Liver (tissue), 8 donors: ENCODE measurements at regions not wholly inside any gene's neighbourhood (a gene's known extent, or its start where the extent isn't known, plus 50 kb on each side); places are given as distances from the start of the nearest gene placed in this dataset.
"Not testable (repeated sequence)": the region's sequence is repeated elsewhere in the genome, so short reads cannot be mapped to it uniquely, and the experiment has no call there.

ENCODE experiments used
- DNase-seq: peaks from one replicate; pipeline ENCODE4 v3.0.0-alpha.2; 2017; ENCODE audit warnings: low spot score
- H3K27ac ChIP-seq, 2 donors: one replicate each; pipeline ENCODE4 v1.7.0; 2013; ENCODE audit warnings: inconsistent platforms in 2 of 2, low read length in 2 of 2, control low read depth in 1 of 2, low read depth in 1 of 2, mild to moderate bottlenecking in 1 of 2
- H3K27me3 ChIP-seq, 4 donors: one replicate each; pipeline versions ENCODE4 v1.6.1 to v1.7.0; 2013; ENCODE audit warnings: low read length in 3 of 4, inconsistent platforms in 1 of 4, mild to moderate bottlenecking in 1 of 4, moderate library complexity in 1 of 4; ENCODE audit not compliant: control insufficient read depth in 4 of 4, insufficient read depth in 4 of 4
- H3K36me3 ChIP-seq, 4 donors: one replicate each; pipeline versions ENCODE4 v1.6.1 to v1.7.0; 2013; ENCODE audit warnings: low read length in 3 of 4, mild to moderate bottlenecking in 3 of 4, low read depth in 1 of 4, moderate library complexity in 1 of 4; ENCODE audit not compliant: control insufficient read depth in 4 of 4, insufficient read depth in 3 of 4
- H3K4me1 ChIP-seq, 4 donors: one replicate each; pipeline versions ENCODE4 v1.6.1 to v1.7.0; 2013; ENCODE audit warnings: low read length in 3 of 4, mild to moderate bottlenecking in 3 of 4, moderate library complexity in 1 of 4; ENCODE audit not compliant: control insufficient read depth in 4 of 4, insufficient read depth in 4 of 4
- H3K4me3 ChIP-seq, 3 donors: one replicate each; pipeline versions ENCODE4 v1.6.1 to v1.7.0; 2013; ENCODE audit warnings: low read length in 3 of 3, control low read depth in 1 of 3, low read depth in 1 of 3, mild to moderate bottlenecking in 1 of 3
- H3K9ac ChIP-seq, 2 donors: one replicate each; pipeline ENCODE4 v1.7.0; 2013; ENCODE audit warnings: low read length in 2 of 2, mild to moderate bottlenecking in 2 of 2, moderate library complexity in 2 of 2, control low read depth in 1 of 2, low read depth in 1 of 2
- H3K9me3 ChIP-seq, 4 donors: one replicate each; pipeline versions ENCODE4 v1.6.1 to v1.7.0; 2013; ENCODE audit warnings: low read length in 3 of 4; ENCODE audit not compliant: control insufficient read depth in 4 of 4
- ATF3 ChIP-seq: IDR thresholded peaks from 2 replicates; pipeline ENCODE4 v1.6.1; 2016; ENCODE audit warnings: antibody characterized with exemption
- CTCF ChIP-seq: fragments of 150-350 bp; IDR thresholded peaks from 2 replicates; pipeline ENCODE4 v1.5.1; 2017; ENCODE audit warnings: improper control_type of control experiment, low read depth, low read length; ENCODE audit not compliant: missing input control
- EGR1 ChIP-seq, 2 donors: IDR thresholded peaks; 2 replicates each; pipeline ENCODE4 v1.6.1; 2016 to 2018; ENCODE audit warnings: antibody characterized with exemption in 2 of 2, low read depth in 2 of 2
- FOXA1 ChIP-seq: IDR thresholded peaks from 2 replicates; pipeline ENCODE4 v1.6.1; 2016; ENCODE audit warnings: antibody characterized with exemption
- FOXA2 ChIP-seq: IDR thresholded peaks from 2 replicates; pipeline ENCODE4 v1.6.1; 2016; ENCODE audit warnings: antibody characterized with exemption
- HNF4A ChIP-seq, 2 donors: conservative IDR thresholded peaks; 2 replicates each; pipeline ENCODE4 v1.6.1; 2016; ENCODE audit warnings: antibody characterized with exemption in 2 of 2, mild to moderate bottlenecking in 2 of 2
- HNF4G ChIP-seq: IDR thresholded peaks from 2 replicates; pipeline ENCODE4 v1.6.1; 2016; ENCODE audit warnings: antibody characterized with exemption
- JUND ChIP-seq, 2 donors: IDR thresholded peaks; 2 replicates each; pipeline ENCODE4 v1.6.1; 2016; ENCODE audit warnings: antibody characterized with exemption in 2 of 2
- RAD21 ChIP-seq, 2 donors: IDR thresholded peaks; 2 replicates each; pipeline ENCODE4 v1.6.1; 2016; ENCODE audit warnings: antibody characterized with exemption in 2 of 2, mild to moderate bottlenecking in 2 of 2
- RXRA ChIP-seq, 2 donors: IDR thresholded peaks; 2 replicates each; pipeline ENCODE4 v1.6.1; 2017 to 2018; ENCODE audit warnings: antibody characterized with exemption in 2 of 2, mild to moderate bottlenecking in 1 of 2
- SP1 ChIP-seq: IDR thresholded peaks from 2 replicates; pipeline ENCODE4 v1.6.1; 2018; ENCODE audit warnings: antibody characterized with exemption, mild to moderate bottlenecking
- YY1 ChIP-seq: IDR thresholded peaks from 2 replicates; pipeline ENCODE4 v1.6.1; 2016; ENCODE audit warnings: antibody characterized with exemption, mild to moderate bottlenecking
- ZBTB33 ChIP-seq: IDR thresholded peaks from 2 replicates; pipeline ENCODE4 v1.6.1; 2016; ENCODE audit warnings: antibody characterized with exemption
- WGBS: extraction: QIAGEN DNeasy Blood & Tissue Kit; methylation state at CpG from one replicate; pipeline ENCODE4 v1.1.7; 2013; 5-methylcytosine and 5-hydroxymethylcytosine counted together
- TF ChIP-seq, protein P1 (sequence below): IDR thresholded peaks from 2 replicates; pipeline ENCODE4 v1.6.1; 2016; ENCODE audit warnings: antibody characterized with exemption, mild to moderate bottlenecking
- donor health status: healthy.
- donor health status: healthy.
- donor health status: healthy.
- donor health status: healthy.
- donor health status: healthy.

GRCh38 chr16:27657811-27658210 is 107.9 kb downstream of the KATNIP start:
- Histone ChIP-seq H3K4me3 (no peak overlapping the region), H3K27ac (no peak overlapping the region), H3K27me3 (no peaks in the 10 kb centered on the region), H3K9me3 (no peaks in the 10 kb centered on the region), H3K36me3 (peaks cover 0 to 4% (median under 1%) of the 10 kb centered on the region in 4 donors), H3K4me1 (no peaks in the 10 kb centered on the region), H3K9ac (no peak overlapping the region)
- WGBS: 98% methylated on average over 6 of the region's 6 CpGs
- TF ChIP-seq JUND (IDR thresholded peaks at IDR 0.05): no peak
- no peak for TF ChIP-seq HNF4G
- no peak for TF ChIP-seq HNF4A (conservative IDR thresholded peaks at IDR 0.05)
- TF ChIP-seq FOXA1: no peak
- no peak for TF ChIP-seq RXRA (IDR thresholded peaks at IDR 0.05)
- no peak for TF ChIP-seq SP1
- no peak for DNase-seq

DNA sequence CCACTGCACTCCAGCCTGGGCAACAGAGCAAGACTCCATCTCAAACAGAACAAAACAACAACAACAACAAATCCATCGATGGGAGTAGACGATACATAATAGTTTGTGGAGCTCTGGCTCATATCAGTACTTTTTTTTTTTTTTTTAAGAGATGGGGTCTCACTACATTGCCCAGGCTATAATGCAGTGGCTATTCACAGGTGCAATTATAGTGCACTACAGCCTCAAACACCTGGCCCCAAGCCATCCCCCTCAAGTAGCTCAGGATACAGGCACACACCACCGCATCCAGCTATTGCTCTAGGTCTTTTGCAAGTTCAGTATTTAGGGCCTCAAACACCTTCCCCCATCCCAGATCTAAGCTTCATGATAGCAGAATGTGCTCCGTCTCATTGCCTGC is 110.6 kb downstream of the KATNIP start:
- H3K4me1 ChIP-seq: no peaks in the 10 kb centered on the region
- no peak for DNase-seq
- 99% methylated on average over 4 of the region's 4 CpGs for whole genome bisulfite sequencing
- H3K9me3 ChIP-seq: no peaks in the 10 kb centered on the region
- no peak overlapping the region for H3K4me3 ChIP-seq
- no peaks in the 10 kb centered on the region for H3K27me3 ChIP-seq
- no peak overlapping the region for H3K27ac ChIP-seq
- H3K9ac ChIP-seq: no peak overlapping the region
- TF ChIP-seq ATF3 (no peak), HNF4G (no peak)
- H3K36me3 ChIP-seq: peaks cover 0 to 3% (median under 1%) of the 10 kb centered on the region in 4 donors

DNA sequence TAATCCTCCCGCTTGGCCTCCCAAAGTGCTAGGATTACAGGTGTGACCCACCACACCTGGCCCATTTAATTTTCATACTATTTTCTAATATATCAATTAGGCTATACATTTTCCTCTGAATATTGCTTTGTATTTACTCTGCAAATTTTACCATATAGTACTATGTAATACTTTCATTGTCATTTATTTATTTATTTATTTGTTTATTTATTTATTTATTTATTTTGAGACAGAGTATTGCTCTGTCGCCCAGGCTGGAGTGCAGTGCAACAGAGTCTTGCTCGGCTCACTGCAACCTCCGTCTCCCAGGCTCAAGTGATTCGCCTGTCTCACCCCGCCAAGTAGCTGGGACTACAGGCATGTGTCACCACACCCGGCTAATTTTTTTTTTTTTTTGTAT is 113.3 kb downstream of the KATNIP start:
- H3K27me3 ChIP-seq, H3K4me1 ChIP-seq, H3K36me3 ChIP-seq, H3K9ac ChIP-seq, H3K27ac ChIP-seq, H3K9me3 ChIP-seq, H3K4me3 ChIP-seq, DNase-seq: not testable (repeated sequence)
- 99% methylated on average over 7 of the region's 7 CpGs for WGBS
- TF ChIP-seq EGR1 (IDR thresholded peaks at IDR 0.05; ENCODE audit: low read depth in 2 of 2): peak in 1 of 2 donors; percentile 35

DNA sequence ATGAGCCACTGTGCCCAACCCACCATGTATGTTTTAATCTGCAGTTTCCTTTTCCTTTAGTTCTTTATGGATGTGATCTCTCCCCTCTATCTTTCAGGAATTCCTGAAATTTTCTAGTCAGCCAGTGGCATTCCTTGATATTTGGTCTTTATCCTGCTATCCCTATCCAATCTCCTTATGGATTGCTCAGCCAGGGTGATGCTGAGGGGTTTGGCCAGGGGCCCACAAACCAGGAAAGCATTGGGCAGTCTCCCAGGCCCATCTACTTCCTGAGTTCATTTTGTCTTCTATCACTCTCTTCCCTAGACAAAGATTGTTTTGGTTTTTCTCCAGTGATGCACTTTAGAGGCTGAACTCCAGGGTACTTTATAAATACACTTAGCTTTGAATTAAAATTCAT is 115.9 kb downstream of the KATNIP start:
- H3K9me3 ChIP-seq: no peaks in the 10 kb centered on the region
- H3K27ac ChIP-seq: no peak overlapping the region
- no peaks in the 10 kb centered on the region for H3K27me3 ChIP-seq
- TF ChIP-seq EGR1 (IDR thresholded peaks at IDR 0.05; ENCODE audit: low read depth in 2 of 2) (no peak), FOXA2 (no peak), ZBTB33 (no peak), RXRA (IDR thresholded peaks at IDR 0.05) (no peak), CTCF (no peak), YY1 (no peak), ATF3 (no peak), SP1 (no peak), RAD21 (IDR thresholded peaks at IDR 0.05) (no peak), JUND (IDR thresholded peaks at IDR 0.05) (no peak), HNF4G (no peak)
- TF ChIP-seq, protein P1, sequence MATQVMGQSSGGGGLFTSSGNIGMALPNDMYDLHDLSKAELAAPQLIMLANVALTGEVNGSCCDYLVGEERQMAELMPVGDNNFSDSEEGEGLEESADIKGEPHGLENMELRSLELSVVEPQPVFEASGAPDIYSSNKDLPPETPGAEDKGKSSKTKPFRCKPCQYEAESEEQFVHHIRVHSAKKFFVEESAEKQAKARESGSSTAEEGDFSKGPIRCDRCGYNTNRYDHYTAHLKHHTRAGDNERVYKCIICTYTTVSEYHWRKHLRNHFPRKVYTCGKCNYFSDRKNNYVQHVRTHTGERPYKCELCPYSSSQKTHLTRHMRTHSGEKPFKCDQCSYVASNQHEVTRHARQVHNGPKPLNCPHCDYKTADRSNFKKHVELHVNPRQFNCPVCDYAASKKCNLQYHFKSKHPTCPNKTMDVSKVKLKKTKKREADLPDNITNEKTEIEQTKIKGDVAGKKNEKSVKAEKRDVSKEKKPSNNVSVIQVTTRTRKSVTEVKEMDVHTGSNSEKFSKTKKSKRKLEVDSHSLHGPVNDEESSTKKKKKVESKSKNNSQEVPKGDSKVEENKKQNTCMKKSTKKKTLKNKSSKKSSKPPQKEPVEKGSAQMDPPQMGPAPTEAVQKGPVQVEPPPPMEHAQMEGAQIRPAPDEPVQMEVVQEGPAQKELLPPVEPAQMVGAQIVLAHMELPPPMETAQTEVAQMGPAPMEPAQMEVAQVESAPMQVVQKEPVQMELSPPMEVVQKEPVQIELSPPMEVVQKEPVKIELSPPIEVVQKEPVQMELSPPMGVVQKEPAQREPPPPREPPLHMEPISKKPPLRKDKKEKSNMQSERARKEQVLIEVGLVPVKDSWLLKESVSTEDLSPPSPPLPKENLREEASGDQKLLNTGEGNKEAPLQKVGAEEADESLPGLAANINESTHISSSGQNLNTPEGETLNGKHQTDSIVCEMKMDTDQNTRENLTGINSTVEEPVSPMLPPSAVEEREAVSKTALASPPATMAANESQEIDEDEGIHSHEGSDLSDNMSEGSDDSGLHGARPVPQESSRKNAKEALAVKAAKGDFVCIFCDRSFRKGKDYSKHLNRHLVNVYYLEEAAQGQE: no peak
- no peak overlapping the region for H3K9ac ChIP-seq
- no peak overlapping the region for H3K4me3 ChIP-seq
- no peaks in the 10 kb centered on the region for H3K4me1 ChIP-seq
- peaks cover 0 to 2% (median 0%) of the 10 kb centered on the region in 4 donors for H3K36me3 ChIP-seq
- DNase-seq: no peak
